Left cardiac atrium (tissue), 4 donors: ENCODE measurements at regions not wholly inside any gene's neighbourhood (a gene's known extent, or its start where the extent isn't known, plus 50 kb on each side); places are given as distances from the start of the nearest gene placed in this dataset.
"Not testable (repeated sequence)": the region's sequence is repeated elsewhere in the genome, so short reads cannot be mapped to it uniquely, and the experiment has no call there.

ENCODE experiments used
- ATAC-seq, 2 donors: fragments of 200-7000 bp; cut with Tn5 transposase; one replicate each; pipeline ENCODE4 v1.9.1; 2020; ENCODE audit warnings: mild to moderate bottlenecking in 2 of 2, moderate library complexity in 2 of 2
- DNase-seq: peaks from one replicate; pipeline ENCODE4 v3.0.0-alpha.2; 2020
- intact Hi-C, 2 donors: fragments of 100-400 bp; cut with DNase I; formaldehyde crosslinking; loops; one replicate each; pipeline versions ENCODE4 v1.14.1 to v1.15.1; 2022 to 2023
- donor health status: DM: no; HTN: yes; CAD: no.
- donor health status: DM: no; HTN: yes; CAD: no; lungs with severe emphysema.
- donor health status: DM: yes; HTN: yes; CAD: no.
- donor health status: Dilated cardiomyopathy.

DNA sequence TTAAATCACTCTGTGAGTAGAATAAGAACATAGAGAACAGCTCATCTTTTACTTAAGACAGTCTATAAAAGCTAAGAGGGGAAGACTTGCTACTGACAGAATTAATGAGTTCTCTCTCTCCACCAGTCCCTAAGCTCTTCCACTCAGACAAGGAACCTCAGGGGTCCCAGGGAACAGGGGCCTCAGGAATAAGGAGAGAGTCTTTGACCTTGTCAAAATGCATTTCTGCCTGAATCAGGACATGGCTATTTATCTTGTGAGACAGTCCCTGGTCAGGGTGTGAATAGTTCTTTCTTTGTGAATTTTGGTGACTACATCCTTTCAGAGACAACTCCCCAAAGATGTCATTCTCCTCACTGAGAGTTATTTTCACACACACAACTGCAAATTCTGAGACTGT, 218.7 kb upstream of the HS3ST1 start:
- intact Hi-C loops: no loop called here
- no peak for DNase-seq
- no peak for ATAC-seq

DNA sequence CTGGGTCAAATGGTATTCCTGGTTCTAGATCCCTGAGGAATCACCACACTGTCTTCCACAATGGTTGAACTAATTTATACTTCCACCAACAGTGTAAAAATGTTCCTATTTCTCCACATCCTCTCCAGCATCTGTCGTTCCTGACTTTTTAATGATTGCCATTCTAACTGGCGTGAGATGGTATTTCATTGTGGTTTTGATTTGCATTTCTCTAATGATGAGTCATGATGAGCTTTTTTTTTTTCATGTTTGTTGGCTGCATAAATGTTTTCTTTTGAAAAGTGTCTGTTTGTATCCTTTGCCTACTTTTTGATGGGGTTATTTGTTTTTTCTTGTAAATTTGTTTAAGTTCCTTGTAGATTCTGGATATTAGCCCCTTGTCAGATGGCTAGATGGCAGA, 214.4 kb upstream of the HS3ST1 start:
- DNase-seq, ATAC-seq, intact Hi-C loops: not testable (repeated sequence)

DNA sequence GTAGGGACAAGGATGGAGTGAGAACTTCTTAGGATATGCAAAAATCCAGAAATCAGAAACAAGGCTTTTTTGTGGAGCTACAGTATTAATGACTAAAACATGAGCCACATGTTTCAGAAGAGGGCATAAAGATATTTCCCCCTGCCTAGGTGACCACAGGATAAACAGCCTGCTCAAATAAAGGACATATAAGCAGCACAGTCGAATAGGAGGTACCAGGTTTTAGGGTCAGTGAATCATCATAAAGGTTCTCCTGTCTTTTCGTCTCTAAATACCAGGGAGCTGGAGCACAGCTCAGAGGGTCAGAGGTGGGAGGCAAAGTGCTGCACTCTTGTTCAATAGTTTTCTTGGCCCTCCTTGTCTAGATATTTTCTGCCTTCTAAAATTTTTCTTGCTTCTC, 211.9 kb upstream of the HS3ST1 start:
- ATAC-seq (no peak), DNase-seq (no peak)
- intact Hi-C loops: no loop called here

DNA sequence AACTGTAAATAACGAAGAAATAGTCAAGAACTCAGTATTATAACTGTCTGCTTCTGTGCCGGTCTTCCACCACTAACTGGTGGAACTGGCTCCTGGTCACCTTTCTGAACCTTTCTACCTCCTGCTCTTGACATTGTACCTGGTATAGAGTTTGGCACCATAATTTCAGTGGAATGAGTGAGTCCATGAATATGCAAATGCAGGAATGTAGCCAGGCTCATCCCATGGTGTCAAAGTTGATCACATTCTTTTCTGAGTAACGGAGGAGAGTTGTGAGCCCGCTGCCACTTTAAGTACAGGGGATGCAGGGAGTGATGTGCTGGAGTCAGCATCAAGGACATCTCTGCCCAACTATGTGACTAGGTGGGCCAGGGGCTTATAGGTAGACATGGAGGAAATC, 207.9 kb upstream of the HS3ST1 start:
- DNase-seq (no peak), ATAC-seq (no peak)
- intact Hi-C loops: no loop called here

DNA sequence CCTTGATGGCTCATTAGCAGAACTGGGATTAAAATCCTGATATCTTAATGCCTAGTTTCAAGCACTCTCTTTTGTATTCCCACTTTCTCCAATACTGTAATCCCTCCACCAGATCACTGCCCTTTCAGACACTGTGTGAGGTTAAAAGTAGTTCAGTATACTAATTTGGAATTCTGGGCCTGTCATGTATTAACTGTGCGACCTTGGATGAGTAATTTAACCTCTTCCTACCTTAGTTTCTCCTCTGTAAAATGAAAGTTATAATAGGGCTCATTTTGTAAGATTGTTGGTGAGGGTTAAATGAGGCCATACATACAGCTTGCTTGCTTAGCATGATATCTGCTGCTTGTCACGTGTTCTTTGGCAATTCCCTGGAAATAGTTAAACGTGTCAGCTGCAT, 207.3 kb upstream of the HS3ST1 start:
- ATAC-seq (no peak), DNase-seq (no peak)
- intact Hi-C loops: no loop called here

DNA sequence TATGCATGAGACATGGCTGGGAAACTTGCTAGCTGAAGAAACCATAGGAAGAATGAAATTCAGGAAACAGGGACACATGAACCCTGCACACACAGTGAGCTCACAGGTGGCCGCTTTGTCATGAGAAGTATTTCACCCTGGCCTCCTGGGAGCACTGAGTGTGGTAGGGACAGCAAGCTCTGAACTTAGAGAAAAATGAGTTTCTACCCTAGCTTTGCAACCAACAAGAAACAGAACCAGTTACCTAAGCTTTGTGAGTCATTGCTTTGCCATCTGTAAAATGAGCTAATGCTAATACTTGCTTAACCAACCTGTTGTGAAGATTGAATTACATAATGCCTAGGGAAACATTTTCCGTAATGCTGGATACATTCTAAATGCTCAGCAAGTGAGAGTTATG, 206.6 kb upstream of the HS3ST1 start:
- intact Hi-C loops: no loop called here
- no peak for DNase-seq
- ATAC-seq: peak in 1 of 2 donors; percentile 64

DNA sequence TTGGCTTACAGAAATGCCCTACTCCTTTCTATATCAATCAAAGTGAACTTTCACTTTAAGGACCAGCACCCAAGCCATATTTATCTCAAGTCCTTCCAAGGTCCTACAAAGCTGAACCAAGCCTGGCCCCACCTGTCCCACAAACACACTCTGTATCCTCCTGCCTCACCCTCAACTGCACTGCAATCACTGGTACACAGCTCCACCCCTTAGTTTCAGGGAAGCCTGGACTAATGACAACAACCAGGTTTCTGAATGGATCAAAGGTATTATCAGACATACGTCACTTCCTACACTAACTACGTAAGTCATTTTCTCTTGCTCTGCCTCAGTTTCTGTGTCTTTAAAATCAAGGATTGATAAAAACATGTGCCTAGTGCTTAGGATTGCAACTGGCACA, 205.6 kb upstream of the HS3ST1 start:
- no peak for ATAC-seq

DNA sequence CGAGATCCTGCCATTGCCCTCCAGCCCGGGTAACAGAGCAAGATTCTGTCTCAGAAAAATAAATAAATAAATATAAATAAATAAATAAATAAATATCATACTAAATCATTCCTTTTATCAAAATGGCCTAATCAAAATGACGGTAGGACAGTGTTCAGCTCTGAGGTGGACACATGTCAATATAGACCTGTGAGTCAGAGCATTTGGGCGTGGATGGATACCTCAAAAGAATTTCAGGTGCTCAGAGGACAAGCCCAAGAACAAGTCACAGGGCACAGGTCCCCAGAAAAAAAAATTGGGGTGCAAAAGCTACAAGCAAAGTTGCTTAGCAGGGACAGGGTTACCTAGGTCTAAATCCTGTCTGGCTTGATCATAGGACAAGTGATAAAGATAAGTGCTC, 204.7 kb upstream of the HS3ST1 start:
- DNase-seq (no peak), ATAC-seq (no peak)
- intact Hi-C loops: no loop called here

More for the DNA sequence above, 205.6 kb upstream of the HS3ST1 start:
- DNase-seq: no peak
- intact Hi-C loops: no loop called here

DNA sequence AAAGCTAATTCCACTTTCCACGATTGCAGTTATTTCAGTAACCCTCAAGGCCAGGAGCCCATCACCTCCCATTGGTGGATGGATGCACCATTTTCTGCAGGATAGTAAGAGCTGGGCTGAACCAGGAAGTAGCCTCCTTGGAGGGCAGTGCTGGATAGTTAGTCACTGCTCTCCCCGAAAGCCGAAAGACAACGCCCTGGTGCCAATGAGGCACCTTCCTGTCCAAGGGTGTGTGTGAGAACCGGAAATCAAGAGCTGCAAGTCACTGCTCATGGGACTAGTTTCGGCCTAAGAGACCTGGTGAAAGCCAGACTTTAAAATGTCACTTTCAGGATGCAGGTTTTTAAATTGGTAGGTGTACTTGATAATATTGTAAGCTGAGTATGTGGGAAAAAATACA, 203.8 kb upstream of the HS3ST1 start:
- ATAC-seq (no peak), DNase-seq (peak; percentile 20)
- intact Hi-C loops: no loop called here

DNA sequence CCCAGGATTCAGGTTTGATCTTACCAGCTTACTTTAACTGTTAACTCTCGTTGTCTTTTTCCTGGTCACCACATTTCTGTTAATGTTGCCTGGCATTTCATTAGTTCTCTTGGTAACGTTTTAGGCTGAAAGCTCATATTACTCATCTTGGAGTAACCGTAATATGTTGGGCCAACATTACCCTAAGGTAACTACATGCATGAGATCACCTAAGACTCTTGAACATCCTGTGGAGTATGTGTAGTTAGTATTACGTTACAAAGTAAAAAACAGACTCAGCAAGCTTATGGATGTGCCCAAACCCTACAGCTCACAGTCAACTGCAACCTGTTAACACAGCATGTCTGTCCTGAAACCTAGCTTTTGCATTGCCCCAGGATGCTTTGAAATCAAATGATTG, 203.3 kb upstream of the HS3ST1 start:
- intact Hi-C loops: no loop called here
- no peak for ATAC-seq
- no peak for DNase-seq

DNA sequence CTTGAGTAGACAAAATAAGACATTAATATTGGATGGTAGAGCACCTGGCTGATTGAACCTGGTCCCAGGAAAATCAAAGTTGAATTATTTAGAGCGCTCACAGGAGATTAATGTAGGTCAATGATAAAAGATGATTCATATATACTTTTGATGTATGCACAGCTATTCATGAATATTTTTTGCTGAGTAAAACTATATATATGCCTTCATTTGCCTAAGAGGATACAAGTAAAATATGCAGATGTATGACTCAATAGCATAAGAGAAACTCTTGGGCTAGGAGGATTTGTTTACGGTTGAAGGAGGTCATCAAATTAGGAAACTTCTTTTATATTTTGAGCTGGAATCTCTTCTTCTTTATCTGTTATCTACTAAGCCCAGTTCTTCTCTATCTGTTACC, 202.7 kb upstream of the HS3ST1 start:
- intact Hi-C loops: no loop called here
- DNase-seq (no peak), ATAC-seq (no peak)

DNA sequence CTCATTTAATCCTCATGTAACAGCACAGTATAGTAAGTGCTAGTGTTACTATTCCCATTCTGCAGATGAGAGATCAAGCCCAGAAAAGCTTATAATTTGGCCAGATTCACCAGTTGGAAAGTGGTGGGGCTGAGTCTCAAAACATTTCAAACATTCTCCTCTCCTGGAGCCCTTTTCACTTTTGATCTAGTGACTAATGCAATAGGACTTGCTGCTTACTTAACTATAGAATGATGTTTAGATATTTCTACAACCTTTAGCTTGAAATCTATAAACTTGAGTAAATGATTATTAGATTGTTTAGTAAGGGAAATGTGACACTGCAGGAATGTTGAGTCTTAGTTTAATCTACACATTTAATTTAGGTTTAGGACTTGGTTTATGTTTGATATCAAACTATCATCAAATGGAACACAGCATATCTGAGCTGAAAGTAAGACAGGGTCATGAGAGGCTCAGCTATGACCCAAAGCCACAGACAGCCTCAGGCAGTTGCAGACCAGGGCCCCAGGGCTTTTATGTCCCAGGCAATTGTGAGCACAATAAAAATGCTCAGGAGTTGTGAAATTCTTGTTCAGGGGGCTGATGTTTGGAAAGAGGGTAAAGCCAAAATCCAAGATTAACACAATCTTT, 199.5 kb upstream of the HS3ST1 start:
- DNase-seq (no peak), ATAC-seq (no peak)
- intact Hi-C loops: no loop called here

DNA sequence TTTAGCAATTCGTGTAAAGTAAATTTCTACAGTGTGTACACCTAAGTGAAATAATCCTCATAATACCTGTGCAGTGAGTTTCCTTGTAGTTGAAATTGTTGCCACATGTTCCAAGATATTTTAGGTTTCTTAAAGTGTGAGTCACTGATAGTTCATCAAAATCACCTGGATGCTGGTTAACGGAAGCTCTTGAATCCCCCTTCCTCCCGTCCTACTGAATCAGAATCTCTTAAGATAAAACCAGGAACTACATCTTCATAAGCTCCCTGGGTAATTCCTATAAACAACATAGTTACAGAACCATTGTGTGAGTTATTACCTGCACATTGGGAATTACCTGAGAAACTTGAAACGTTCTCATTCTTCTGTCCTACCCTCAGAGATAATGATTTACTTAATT, 197.4 kb upstream of the HS3ST1 start:
- intact Hi-C loops: no loop called here
- ATAC-seq: no peak
- no peak for DNase-seq

DNA sequence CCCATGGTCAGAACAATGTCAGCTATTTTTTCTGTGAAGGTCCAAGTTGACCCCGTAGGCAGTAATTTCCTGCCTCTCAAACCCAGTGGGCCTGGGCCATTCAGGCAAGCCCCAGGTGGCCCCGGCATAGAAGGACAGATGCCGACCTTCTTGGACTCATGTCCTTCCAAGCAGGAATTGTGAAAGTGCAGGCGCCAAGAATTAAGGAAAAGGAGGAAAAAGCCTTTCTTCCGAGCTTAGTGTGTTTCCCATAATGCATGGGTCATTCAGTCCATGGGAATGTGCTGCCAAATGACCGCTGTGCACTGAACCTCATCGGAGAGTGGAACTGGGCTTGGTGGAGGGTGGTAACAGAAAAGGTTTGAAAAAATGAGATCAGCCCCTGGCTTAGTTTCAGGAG, 196.5 kb upstream of the HS3ST1 start:
- ATAC-seq: peak; percentile 61 to 64
- intact Hi-C loops: no loop called here
- DNase-seq: peak; percentile 20

DNA sequence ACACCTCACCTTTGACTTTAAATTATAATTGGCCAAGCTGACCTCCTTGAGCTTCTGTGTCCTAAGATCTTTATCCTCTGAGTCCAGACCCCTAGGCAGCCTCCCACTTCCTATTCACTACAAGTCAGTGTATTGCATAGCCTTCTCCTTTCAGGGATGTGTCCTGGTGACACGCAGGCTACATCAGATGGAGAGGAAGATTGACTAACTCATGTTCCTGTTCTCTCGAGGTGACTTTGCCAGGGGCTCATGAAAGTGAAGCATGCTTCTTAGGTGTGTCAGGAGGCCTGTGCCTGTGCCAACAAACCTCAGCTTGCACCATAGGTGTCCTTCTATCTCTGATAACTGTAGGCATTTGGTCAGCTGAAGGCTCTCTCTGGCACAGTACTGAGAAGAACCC, 195.7 kb upstream of the HS3ST1 start:
- ATAC-seq: peak in 1 of 2 donors; percentile 52
- DNase-seq: no peak
- intact Hi-C loops: loop anchor here in 1 of 2 donors (5.0 kb wide), 1 partner anchor 197 kb away; the partner anchor contains the start of gene HS3ST1

DNA sequence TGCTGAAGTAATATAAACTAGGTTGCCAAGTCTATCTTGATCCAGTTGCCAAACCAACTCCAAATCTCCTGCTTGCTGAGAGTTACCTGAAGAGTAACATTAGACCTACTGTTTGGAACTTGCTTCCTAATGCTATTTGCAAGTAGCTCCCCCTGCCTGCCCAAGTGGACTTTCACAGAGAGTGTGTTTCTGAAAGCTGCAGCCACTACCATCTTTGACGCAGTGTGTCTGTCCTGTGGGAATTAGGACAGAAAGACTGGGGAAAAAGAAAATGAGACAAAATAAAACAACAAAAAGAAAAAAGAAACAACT, 195.0 kb upstream of the HS3ST1 start:
- intact Hi-C loops: loop anchor here in 1 of 2 donors (5.0 kb wide), 1 partner anchor 196 kb away; the partner anchor contains the start of gene HS3ST1
- ATAC-seq (peak; percentile 35 to 48), DNase-seq (peak; percentile 20)

DNA sequence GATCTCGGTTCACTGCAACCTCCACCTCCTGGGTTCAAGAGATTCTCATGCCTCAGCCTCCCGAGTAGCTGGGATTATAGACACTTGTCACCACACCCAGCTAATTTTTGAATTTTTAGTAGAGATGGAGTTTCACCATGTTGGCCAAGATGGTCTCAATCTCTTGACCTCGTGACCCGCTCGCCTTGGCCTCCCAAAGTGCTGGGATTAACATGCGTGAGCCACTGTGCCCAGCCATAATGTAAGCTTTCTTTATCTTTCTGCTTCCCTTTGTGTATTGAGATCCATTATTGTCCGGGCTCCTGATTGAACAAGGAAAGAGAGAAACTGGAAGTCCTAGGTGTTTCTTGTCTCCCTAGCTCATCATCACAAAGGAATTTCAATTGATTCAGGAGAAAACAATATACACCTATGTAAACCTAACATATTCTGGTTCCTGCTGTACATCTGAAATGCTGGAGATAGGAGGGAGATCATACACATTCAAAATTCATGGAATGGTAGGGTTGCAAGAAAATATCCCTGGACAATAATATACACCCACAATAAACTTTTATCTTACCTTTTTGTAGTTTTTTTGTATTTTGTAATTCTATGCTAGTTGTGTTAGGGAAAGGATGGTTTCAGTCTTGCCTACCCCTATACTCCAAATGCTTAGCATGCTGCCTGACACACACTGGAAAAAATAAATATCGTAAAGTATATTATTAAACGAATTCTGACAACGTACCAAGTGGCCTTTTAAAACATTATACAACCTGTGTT, 194.4 kb upstream of the HS3ST1 start:
- no peak for DNase-seq
- intact Hi-C loops: loop anchor here in 1 of 2 donors (5.0 kb wide), 1 partner anchor 196 kb away; the partner anchor contains the start of gene HS3ST1
- no peak for ATAC-seq

DNA sequence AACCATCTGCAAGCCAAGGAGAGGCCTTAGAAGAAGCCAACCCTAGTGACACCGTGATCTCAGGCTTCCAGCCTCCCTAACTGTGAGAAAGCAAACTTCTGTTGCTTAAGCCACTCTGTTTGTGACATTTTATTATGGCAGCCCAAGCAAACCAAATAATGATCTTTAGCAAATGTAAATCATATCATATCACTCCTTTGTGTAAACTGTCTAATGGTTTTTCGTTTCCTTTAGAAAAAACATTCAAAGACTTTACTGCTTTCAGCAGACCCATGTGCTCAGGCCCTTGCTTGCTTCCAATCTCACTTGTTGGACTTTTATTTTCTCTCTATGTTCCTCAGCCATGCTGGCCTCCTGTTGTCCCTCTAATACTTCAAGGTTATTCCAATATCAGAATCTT, 192.2 kb upstream of the HS3ST1 start:
- no peak for DNase-seq
- intact Hi-C loops: loop anchor here in 1 of 2 donors (5.0 kb wide), 1 partner anchor 194 kb away; the partner anchor contains the start of gene HS3ST1
- no peak for ATAC-seq

DNA sequence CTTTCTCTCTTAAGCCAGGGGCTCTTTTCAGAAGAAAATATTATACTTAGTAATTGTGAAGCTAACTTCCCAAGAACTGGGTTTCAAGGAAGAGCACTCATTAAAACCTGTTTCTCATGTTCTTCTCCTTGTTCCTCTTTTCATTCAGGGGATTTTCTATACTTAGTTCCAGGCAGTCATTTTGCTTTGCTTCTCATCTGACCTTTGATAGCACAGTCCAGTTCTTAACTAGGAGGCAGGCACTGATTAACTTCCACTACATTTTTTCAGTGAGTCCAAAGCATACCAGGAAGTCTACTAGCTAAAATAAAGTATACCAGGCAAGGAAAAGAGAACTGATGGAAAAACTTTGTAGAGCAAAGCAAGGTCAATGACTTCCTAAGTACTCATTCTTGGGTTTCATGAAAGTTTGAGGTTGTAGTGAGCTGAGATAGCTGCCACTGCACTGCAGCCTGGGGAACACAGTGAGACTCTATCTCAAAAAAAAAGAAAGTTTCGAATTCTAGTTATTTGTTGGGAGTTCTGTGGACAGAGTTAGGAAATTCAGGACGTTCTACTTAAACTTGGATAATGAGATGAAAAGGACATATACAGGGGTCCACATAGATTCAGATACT, 190.1 kb upstream of the HS3ST1 start:
- DNase-seq (no peak), ATAC-seq (peak in 1 of 2 donors; percentile 47)
- intact Hi-C loops: no loop called here

DNA sequence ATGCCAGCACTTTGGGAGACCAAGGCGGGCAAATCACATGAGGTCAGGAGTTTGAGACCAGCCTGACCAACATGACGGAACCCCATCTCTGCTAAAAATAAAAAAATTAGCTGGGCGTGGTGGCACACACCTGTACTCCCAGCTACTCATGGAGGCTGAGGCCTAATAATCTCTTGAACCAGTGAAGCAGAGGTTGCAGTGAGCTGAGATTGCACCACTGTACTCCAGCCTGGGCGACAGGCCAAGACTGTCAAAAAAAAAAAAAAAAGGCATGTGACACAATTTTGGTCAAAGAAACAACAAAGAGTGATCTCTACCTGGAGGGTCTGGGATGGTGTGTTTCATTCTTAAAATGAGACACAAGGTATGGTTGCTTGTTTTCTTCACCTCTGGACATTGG, 188.2 kb upstream of the HS3ST1 start:
- DNase-seq (no peak), ATAC-seq (no peak)
- intact Hi-C loops: no loop called here

DNA sequence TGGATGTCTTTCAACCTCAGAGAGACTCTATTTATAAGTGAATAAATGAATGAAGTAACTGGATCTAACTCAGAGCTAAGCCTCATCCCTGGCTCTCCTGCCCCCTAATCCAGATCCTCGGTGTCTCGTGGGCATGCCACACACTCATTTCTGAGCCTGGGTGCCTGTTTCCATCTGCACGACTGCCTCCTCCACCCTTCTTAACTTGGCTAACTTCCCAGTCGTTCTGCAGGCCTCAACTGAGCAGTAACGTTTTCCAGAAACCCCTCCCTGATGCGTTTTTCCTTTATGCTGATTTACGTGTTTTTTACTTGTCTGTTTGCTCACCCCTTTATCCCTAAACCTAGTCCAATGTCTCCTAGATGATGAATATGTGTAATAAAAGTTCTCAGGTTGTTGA, 186.9 kb upstream of the HS3ST1 start:
- no peak for DNase-seq
- intact Hi-C loops: no loop called here
- no peak for ATAC-seq
